PC-3 (cell line): ENCODE measurements at regions not wholly inside any gene's neighbourhood (a gene's known extent, or its start where the extent isn't known, plus 50 kb on each side); places are given as distances from the start of the nearest gene placed in this dataset.
"Not testable (repeated sequence)": the region's sequence is repeated elsewhere in the genome, so short reads cannot be mapped to it uniquely, and the experiment has no call there.

Experiments used
- CTCF ChIP-seq: fragments of 300-600 bp; sonication (generic); conservative IDR thresholded peaks from 2 replicates; pipeline ENCODE4 v1.5.1; 2017; ENCODE audit warnings: antibody characterized with exemption, low read depth, mild to moderate bottlenecking, low read length
- EZH2phosphoT487 ChIP-seq: fragments of 300-600 bp; sonication (generic); IDR thresholded peaks from 2 replicates; pipeline ENCODE4 v1.6.1; 2018; ENCODE audit warnings: mild to moderate bottlenecking, antibody characterized with exemption, low read length, borderline replicate concordance

GRCh38 chr17:64726025-64726424 is 63.9 kb upstream of the SMURF2 start:
- not testable (repeated sequence) for TF ChIP-seq EZH2phosphoT487, CTCF
